Stimulated activated CD8-positive, alpha-beta memory T cell treated with anti-CD3 and anti-CD28 coated beads, Interleukin-4, amount 100 ng/mL, for 1 hour (primary cell): ENCODE measurements at regions not wholly inside any gene's neighbourhood (a gene's known extent, or its start where the extent isn't known, plus 50 kb on each side); places are given as distances from the start of the nearest gene placed in this dataset.
"Not testable (repeated sequence)": the region's sequence is repeated elsewhere in the genome, so short reads cannot be mapped to it uniquely, and the experiment has no call there.

Source experiments
- DNase-seq, 2 donors: peaks; one replicate each; pipeline ENCODE4 v3.0.0-alpha.2; 2020; ENCODE audit warnings: low read depth in 2 of 2, low spot score in 1 of 2

DNA sequence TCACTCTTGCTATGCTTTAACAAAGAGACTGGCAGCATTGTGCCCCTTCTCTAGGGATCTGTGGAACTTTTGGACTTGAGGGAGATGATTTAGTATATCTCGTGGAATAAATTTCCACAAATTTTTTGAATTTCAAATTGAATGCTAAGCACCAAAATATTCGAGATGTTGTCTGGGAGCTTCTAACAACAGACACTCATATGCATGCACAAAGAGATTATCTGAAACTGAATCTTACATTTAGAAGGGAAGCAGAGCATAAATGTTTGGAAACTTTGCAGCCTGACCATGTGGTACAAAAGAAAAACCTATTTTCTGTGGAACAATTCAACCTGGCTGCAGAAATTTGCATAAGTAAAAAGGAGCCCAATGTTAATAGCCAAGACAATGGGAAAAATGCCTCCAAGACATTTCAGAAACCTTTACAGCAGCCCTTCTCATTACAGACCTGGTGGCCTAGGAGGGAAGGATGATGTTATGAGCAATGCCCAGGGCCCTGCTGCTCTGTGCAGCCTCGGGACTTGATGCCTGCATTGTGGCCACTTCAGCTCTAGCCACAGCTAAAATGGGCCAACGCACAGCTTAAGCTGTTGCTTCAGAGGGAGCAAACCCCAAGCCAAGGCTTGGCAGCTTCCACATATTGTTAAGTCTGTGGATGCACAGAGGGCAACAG lies 285.8 kb upstream of the FAM174A start:
- no peak for DNase-seq

DNA sequence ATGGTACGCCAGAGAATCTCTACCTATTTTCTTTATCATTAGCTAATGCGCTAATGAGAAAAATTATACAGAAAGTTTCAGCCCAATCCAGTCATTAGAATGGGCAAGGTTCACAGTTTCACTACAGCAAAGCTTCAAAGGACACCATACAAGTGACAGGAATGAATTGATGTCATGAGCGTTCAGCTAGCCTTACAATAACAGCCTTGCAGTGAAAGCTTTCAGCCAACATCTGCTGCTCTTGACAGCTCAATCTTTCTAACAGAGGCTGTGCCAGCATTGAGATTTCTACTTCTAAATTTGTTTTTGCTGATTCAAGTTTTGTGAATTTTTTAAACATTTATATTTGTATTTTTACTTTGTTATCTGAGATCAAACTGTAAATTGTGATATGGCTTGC lies 302.4 kb upstream of the FAM174A start:
- DNase-seq = no peak

- no peak for DNase-seq
Observed at GRCh38 chr5:100188778-100189177, 346.4 kb upstream of the FAM174A start.

GRCh38 chr5:100188339-100188738 lies 346.8 kb upstream of the FAM174A start:
- DNase-seq = no peak

GRCh38 chr5:100186181-100186580 lies 349.0 kb upstream of the FAM174A start:
- DNase-seq = no peak

GRCh38 chr5:100182402-100182801 lies 352.8 kb upstream of the FAM174A start:
- no peak for DNase-seq

DNA sequence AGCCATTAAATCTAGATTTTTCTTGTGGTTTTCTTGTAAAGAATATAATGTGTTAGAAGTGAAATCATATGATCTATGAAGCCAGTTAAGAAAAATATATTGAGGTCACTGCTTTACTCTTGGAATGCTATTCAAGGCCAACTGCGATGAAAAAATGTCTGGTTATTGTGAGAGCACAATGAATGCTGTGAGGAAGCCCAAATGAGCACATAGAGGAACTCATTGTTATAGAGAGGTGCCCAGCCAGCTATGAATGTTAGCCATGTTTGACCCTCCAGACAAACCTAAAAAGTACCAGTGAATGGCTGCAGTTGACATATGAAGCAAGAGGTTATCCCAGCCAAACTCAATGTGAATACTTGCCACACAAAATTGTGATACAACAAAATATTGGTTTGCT lies 359.8 kb upstream of the FAM174A start:
- DNase-seq = no peak

DNA sequence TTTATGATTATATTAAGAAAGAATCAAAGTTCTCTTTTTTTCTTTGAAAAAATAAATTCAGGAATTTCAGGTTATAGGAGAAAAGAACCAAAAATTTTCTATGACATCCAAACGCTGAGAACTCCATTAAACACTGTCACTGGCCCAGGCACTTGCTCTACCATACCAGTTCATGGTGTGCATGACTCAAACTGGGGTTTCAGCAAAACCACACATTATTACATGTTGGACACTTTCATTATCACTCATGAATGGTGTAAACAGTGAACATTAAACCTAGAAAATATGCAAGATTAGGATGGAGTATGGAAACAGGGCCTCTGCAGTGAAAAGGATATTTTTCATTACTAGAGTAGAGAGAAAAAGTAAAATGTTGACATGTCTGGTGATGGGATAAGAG lies 369.9 kb upstream of the FAM174A start:
- DNase-seq = no peak

DNA sequence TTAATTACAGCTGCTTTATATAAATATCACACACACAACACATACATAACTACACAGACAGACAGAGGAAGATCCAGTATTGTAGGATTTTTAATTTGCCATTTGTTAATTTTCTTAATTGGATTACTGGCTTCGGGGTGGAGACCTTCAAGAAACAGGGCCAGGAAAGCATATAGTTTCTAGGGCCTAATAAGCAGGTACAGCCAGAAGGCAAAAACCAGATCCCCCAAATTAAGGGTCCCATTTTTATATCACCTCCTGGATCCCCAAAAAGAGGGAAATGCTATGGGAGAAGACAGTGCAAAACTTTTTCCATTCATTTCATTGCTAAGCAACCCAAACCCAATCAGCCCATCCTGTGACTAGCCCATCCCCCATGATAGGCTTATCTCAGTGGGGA lies 373.3 kb upstream of the FAM174A start:
- DNase-seq = no peak

DNA sequence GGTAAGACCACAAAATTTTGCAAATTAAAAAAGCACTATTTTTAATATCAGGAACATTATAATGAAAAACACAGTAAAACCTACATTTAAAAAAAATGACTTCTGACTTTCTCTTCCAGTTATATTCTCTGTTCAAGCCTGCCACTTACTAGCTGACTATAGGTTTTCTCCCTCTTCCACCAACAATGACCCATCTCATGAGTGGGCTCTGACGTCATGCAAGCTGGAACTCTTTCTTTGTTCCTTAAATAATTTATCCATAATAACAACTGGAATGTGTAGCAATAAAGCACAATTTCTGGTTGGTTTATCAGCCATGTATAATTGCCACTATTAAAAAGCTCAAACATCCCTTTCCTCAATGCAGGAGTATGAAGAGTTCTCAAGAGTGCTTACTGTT lies 378.1 kb upstream of the FAM174A start:
- DNase-seq = no peak

- DNase-seq = no peak
Observed at GRCh38 chr5:100148239-100148638, 386.9 kb upstream of the FAM174A start.

DNA sequence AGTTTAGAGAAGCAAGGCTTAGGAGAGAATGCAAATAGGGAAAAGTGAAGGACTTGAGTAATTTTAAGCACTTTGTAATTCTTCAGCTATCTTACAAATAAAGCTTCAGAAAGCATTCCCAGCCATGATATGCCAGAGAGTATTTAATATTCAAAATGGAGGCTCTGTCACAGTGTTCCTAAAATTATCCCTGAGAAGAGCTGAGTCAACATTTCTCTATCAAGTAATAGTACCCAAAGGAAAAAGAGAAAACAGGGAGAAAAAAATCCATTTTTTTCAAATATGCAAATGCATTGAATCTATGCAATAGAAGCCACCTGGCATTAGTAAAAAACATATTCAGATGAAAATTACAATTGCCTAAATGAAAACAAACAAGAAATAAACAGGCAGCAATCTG lies 392.6 kb upstream of the FAM174A start:
- DNase-seq = no peak

DNA sequence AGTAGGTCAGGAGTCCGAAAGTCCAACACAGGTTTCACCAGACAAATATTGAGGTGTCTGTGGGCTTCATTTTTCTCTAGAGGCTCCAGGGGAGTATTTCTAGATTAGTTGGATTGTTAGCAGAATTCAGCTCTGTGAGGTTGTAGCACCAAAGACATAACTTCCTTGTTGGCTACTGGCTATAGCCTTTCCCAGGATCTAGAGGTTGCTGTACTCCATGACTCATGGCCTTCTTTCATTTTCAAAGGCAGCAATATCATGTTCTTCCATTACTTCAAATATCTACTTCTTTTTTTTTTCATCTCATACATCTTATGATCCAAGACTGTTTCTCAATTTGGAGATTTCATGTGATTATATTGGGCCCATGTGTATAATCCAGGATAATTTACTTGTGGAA lies 404.0 kb upstream of the FAM174A start:
- DNase-seq = no peak

GRCh38 chr5:100130307-100130706 lies 404.9 kb upstream of the FAM174A start:
- no peak for DNase-seq

DNA sequence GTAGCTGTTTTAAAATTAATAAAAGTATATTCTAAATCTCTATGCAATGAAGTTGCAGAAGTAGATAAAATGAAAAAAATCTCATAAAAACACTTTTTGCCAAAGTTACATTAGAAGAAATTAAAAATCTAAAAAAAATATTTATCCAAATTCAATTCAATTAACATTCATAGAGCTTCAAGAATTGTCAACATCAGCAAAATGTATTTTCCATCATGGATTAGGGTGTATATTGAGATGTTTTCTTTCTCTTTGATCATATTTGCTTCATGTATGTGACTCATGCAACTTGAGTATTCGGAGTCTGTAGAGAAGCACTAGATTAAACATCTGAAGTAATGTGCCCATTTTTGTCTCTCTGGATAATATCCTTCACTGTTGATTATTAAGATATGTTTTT lies 415.3 kb upstream of the FAM174A start:
- DNase-seq = no peak

DNA sequence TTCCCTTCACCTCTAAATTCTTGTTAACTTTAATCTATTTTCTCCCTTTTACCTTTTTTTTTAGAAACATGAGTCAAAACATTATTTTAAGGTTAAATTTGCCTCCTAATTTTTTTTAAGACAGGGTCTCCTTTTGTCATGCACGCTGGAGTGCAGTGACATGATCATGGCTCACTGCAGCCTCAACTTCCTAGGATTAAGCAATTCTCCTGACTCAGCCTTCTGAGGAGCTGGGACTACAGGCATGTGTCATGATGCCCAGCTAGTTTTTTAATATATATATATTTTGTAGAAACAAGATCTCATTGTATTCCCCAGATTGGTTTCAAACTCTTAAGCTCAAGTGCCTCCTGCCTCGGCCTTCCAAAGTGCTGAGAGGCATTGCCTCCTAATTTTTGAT lies 424.7 kb upstream of the FAM174A start:
- DNase-seq = no peak

DNA sequence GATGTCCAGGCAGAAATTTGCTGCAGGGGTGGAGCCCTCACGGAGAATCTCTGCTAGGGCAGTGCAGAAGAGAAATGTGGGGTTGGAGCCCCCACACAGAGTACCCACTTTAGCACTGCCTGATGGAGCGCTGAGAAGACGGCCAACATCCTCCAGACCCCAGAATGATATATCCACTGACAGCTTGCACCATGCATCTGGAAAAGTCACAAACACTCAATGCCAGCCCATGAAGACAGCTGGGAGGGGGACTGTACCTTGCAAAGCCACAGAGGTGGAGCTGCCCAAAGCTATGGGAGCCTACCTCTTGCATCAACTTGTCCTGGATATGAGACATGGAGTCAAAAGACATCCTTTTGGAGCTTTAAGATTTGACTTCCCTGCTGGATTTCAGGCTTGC lies 426.3 kb upstream of the FAM174A start:
- DNase-seq = no peak

DNA sequence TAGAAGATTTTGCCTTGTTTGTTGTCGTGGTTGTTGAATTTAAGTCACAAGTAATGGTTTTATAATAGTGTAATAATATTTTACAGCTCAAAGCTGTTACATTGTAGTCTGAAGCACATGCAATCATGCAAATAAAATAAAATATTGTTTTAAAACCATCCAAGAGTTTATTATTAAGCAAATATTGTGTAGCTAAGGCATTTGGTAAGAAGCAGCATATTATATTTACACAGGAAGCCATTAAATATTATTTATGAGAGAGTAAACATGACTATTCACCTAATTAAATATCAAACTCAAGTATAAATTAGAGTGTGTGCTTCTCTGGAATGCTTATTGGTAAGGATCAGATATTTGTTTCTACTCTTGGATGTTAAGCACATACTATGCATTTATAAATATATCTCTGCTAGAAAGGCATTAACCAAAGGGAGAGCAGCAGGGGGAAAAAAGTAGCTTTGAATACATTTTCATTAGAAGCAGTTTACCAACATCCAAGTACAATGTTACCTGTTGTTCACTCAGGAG lies 431.5 kb upstream of the FAM174A start:
- DNase-seq = not testable (repeated sequence)

- not testable (repeated sequence) for DNase-seq
Observed at GRCh38 chr5:100101466-100101865, 433.7 kb upstream of the FAM174A start.

DNA sequence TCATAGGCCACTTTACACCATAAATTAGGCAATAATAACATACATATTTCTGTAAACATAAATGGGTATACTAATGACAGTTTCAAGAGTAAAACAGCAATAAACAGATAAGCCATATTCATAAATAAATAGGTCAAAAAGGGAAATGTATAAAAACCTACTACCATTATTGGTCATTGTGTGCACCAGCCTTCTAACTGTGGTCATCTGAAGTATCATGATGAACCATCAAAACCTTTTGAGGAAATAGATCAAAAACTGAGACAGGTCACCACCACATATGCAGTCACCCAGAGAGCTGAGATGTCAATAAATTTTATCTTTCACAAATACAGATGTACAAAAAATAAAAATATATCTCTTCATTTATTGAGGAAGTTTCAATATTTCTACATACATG lies 438.8 kb upstream of the FAM174A start:
- not testable (repeated sequence) for DNase-seq

DNA sequence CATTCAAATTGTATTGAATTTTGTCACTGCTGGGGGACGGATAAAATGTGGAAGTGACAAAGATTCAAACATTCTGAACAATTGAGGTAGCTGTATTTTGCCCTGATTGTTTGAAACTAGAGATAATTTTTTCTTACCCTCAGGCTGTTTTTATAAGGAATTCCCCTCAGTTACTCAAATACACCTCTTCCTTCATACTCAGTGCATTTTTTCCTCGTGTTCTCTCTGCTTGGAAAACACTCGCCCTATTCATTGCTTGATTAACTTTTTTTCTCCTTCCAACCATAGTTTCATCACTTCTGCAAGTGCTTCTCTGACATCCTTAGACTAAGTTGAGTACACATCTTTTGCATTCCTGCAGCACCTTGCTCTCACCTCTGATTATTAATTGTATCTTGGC lies 454.5 kb upstream of the FAM174A start:
- DNase-seq = not testable (repeated sequence)

- not testable (repeated sequence) for DNase-seq
Observed at GRCh38 chr5:100079163-100079562, 456.0 kb upstream of the FAM174A start.

DNA sequence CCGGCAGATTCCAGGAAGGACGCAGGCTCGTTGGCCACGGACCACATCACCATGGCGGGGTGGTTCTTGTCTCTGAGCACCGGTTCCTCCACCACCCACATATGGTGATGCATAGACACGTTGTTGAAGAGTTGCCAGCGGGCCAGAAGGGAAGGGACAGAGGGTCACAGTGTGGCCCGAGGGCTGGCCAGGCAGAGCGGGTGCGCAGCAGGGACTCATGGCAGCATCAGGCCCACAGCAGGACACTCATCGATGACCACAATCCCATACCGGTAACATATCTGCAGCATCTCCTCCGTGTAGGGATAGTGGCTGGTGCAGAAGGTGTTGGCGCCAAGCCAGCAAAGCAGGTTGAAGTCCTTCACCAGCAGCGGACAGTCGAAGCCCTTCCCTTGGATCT lies 469.2 kb upstream of the FAM174A start:
- DNase-seq = not testable (repeated sequence)
